Left lung (tissue), 4 donors: ENCODE measurements at regions not wholly inside any gene's neighbourhood (a gene's known extent, or its start where the extent isn't known, plus 50 kb on each side); places are given as distances from the start of the nearest gene placed in this dataset.
"Not testable (repeated sequence)": the region's sequence is repeated elsewhere in the genome, so short reads cannot be mapped to it uniquely, and the experiment has no call there.

Experiments used
- ATAC-seq: fragments of 200-7000 bp; cut with Tn5 transposase; one replicate; pipeline ENCODE4 v1.9.1; 2020; ENCODE audit warnings: moderate library complexity
- DNase-seq, 4 donors: peaks; one replicate each; pipeline ENCODE4 v3.0.0-alpha.2; 2013 to 2020
- H3K27ac ChIP-seq, 2 donors: fragments of 200-600 bp; sonication (generic) in 1 of 2; one replicate each; pipeline versions ENCODE4 v1.5.0 to v1.8.0; 2020 to 2021
- H3K27me3 ChIP-seq, 2 donors: fragments of 200-600 bp; sonication (generic) in 1 of 2; one replicate each; pipeline versions ENCODE4 v1.5.0 to v1.8.0; 2020 to 2021
- H3K36me3 ChIP-seq, 2 donors: fragments of 200-600 bp; sonication (generic) in 1 of 2; one replicate each; pipeline versions ENCODE4 v1.5.0 to v1.8.0; 2020 to 2021
- H3K4me1 ChIP-seq, 2 donors: fragments of 200-600 bp; one replicate each; pipeline ENCODE4 v1.8.0; 2021
- H3K4me3 ChIP-seq, 2 donors: fragments of 200-600 bp; sonication (generic) in 1 of 2; one replicate each; pipeline versions ENCODE4 v1.5.0 to v1.8.0; 2020 to 2021; ENCODE audit warnings: mild to moderate bottlenecking in 1 of 2
- H3K9me3 ChIP-seq, 2 donors: fragments of 200-600 bp; sonication (generic) in 1 of 2; one replicate each; pipeline versions ENCODE4 v1.5.0 to v1.8.0; 2020 to 2021
- CTCF ChIP-seq, 2 donors: fragments of 200-600 bp; sonication (generic) in 1 of 2; IDR thresholded peaks; one replicate each; pipeline versions ENCODE4 v1.5.0 to v1.8.0; 2021; ENCODE audit warnings: antibody characterized with exemption in 2 of 2
- intact Hi-C, 2 donors: fragments of 100-400 bp; cut with DNase I; formaldehyde crosslinking; loops; one replicate each; pipeline versions ENCODE4 v1.11.2 to v1.14.2; 2022
- donor health status: DM: no; HTN: yes; CAD: no.
- donor health status: DM: no; HTN: no; CAD: no.

GRCh38 chr7:38331853-38332595, 58.6 kb upstream of the TARP start:
- intact Hi-C loops = loop anchor here in 1 of 2 donors (10.0 kb wide), 1 partner anchor 107 kb away; no protein-coding TSS in a partner anchor
- not testable (repeated sequence) for H3K36me3 ChIP-seq, H3K27me3 ChIP-seq, H3K27ac ChIP-seq, H3K4me3 ChIP-seq, H3K9me3 ChIP-seq, DNase-seq, ATAC-seq
- peaks cover 0 to 27% of the 10 kb centered on the region in 2 donors for H3K4me1 ChIP-seq

DNA sequence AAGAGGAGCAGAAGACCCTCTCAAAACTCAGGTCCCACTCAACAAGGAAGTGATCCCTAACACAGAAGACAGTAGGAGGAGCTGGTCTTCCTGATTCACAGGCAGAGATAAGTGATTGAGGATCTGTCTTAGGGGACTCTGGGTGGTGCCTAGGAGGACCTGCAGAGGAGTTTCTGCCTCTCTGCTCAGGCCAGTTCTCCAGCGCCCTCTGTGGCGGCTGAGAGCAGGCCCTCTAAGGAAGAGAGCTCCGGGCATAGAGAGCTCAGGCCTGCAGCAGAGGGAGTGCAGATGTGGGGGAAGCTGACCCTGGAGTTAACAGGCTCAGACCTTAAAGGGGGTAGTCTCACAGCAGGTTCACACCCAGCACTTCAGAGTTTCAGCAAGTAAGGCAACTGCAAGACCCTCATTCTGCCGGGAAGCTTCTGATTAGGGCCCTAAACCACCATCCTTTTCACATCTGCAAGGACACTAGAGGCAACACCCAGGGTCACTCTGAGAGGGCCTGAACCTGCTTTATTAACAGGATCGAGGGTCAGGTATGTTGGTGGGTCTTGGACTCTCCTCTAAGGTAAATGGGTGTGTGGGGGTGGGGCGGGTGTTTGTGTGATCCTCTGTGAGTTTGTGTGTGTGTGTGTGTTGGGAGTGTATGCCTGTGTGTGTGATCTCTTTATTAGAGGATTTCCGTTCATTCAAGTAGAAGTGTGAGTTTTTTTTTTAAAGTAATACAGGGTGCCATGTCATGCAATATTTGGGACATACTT, 57.6 kb upstream of the TARP start:
- intact Hi-C loops = loop anchor here in 1 of 2 donors (10.0 kb wide), 1 partner anchor 106 kb away; no protein-coding TSS in a partner anchor
- Histone ChIP-seq H3K36me3 (no peaks in the 10 kb centered on the region), H3K4me1 (peaks cover 0 to 17% of the 10 kb centered on the region in 2 donors), H3K27ac (no peak overlapping the region), H3K4me3 (no peak overlapping the region), H3K9me3 (no peaks in the 10 kb centered on the region), H3K27me3 (no peaks in the 10 kb centered on the region)
- DNase-seq (no peak), ATAC-seq (no peak)
- TF ChIP-seq CTCF (IDR thresholded peaks at IDR 0.05) = no peak

- intact Hi-C loops = loop anchor here in 1 of 2 donors (10.0 kb wide), 1 partner anchor 105 kb away; no protein-coding TSS in a partner anchor
- Histone ChIP-seq H3K4me1 (peaks cover 0 to 7% of the 10 kb centered on the region in 2 donors), H3K9me3 (no peaks in the 10 kb centered on the region), H3K36me3 (no peaks in the 10 kb centered on the region), H3K4me3 (no peak overlapping the region), H3K27ac (no peak overlapping the region), H3K27me3 (no peaks in the 10 kb centered on the region)
- no peak for ATAC-seq
- DNase-seq = no peak
- TF ChIP-seq CTCF (IDR thresholded peaks at IDR 0.05) = no peak
These were observed 56.6 kb upstream of the TARP start for GRCh38 chr7:38330039-38330438.

- Histone ChIP-seq H3K4me3 (no peak overlapping the region), H3K9me3 (no peaks in the 10 kb centered on the region), H3K36me3 (no peaks in the 10 kb centered on the region), H3K27me3 (no peaks in the 10 kb centered on the region), H3K27ac (no peak overlapping the region), H3K4me1 (peaks cover 0 to under 1% of the 10 kb centered on the region in 2 donors)
- DNase-seq (no peak), ATAC-seq (no peak)
- intact Hi-C loops = no loop called here
- TF ChIP-seq CTCF (IDR thresholded peaks at IDR 0.05) = no peak
These were observed 55.9 kb upstream of the TARP start for GRCh38 chr7:38329340-38329739.

DNA sequence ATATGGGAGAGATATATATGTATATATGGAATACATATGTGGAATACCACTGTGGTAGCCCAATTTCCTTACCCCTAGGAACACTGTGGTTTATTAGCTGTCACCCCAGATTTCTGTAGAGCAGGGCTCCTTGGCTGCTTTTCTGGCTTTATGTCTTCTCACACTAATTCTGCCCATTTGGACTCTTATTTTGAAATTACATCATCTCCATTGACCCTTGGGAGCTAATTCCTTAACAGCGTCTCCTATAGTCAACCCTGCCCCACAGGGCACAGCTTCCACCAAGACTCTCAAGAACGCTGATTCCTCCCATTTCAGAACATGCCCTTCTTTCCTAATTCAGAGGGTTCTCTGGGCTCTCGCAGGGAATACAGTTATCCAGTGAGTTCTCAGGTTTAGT, 55.4 kb upstream of the TARP start:
- intact Hi-C loops = no loop called here
- no peaks in the 10 kb centered on the region for H3K27me3 ChIP-seq
- H3K9me3 ChIP-seq = no peaks in the 10 kb centered on the region
- no peaks in the 10 kb centered on the region for H3K4me1 ChIP-seq
- TF ChIP-seq CTCF (IDR thresholded peaks at IDR 0.05) = no peak
- DNase-seq (no peak), ATAC-seq (no peak)
- H3K36me3 ChIP-seq = no peaks in the 10 kb centered on the region
- no peak overlapping the region for H3K27ac ChIP-seq
- H3K4me3 ChIP-seq = no peak overlapping the region
